ENCODE measurements at regions not wholly inside any gene's neighbourhood (a gene's known extent, or its start where the extent isn't known, plus 50 kb on each side); places are given as distances from the start of the nearest gene placed in this dataset.

DNA sequence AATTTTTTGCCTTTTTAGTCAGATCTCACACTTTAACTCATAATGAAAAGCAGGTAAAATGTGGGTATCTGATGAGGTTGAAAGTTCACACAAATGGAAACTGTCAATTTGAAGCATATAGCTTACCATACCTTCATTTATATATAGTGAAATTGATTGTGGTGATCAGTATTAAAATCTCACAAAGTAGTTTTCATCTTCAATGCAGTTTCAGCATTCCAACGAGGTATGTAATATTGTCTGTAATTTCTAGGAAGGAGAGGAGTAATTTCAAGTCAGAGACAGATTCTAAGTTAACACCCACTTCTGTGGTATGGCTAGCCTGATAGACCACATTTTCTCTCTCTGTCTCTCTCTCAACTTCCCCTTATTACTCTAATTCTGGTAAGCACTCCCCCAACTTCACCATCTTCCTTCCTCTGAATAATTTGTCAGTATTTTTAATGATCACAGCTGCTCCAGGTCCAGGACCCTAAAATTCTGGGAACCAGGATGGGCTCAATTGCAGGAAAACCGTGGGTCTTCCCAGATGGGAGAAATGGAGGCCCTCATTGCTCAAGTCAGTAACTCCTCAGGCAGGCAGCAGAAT, 455.7 kb downstream of the FGF9 start:
- Histone ChIP-seq H3K4me1 (ENCODE audit: control insufficient read depth in 1 of 2, insufficient read depth in 2 of 2, low read length in 2 of 2) (no peaks in the 10 kb centered on the region), H3K9ac (ENCODE audit: low read length) (no peak overlapping the region), H2AFZ (ENCODE audit: low read depth, low read length, poor library complexity, severe bottlenecking) (no peak overlapping the region), H3K27ac (ENCODE audit: low read depth, low read length) (no peak overlapping the region), H3K9me3 (ENCODE audit: control insufficient read depth in 1 of 2, insufficient read depth in 1 of 2, low read depth in 1 of 2, low read length in 2 of 2) (no peaks in the 10 kb centered on the region), H4K20me1 (ENCODE audit: insufficient read depth) (no peaks in the 10 kb centered on the region), H3K79me2 (ENCODE audit: insufficient read depth, low read length) (no peaks in the 10 kb centered on the region), H3K9me2 (ENCODE audit: insufficient read depth) (no peaks in the 10 kb centered on the region), H3K4me2 (ENCODE audit: low read length) (no peak overlapping the region), H3K4me3 (replicated peaks in 1 of 2; ENCODE audit: low read depth in 1 of 2, low read length in 2 of 2) (no peak overlapping the region), H3K36me3 (ENCODE audit: control insufficient read depth in 1 of 2, insufficient read depth in 2 of 2, low read length in 2 of 2) (no peaks in the 10 kb centered on the region), H3K27me3 (ENCODE audit: insufficient read depth, low read length) (no peaks in the 10 kb centered on the region)
- BruUV-seq (replicated peaks): no TSS peak
- no peak for TF ChIP-seq CTCF (IDR thresholded peaks at IDR 0.05 in 2 of 3, conservative IDR thresholded peaks at IDR 0.05 in 1 of 3; ENCODE audit: borderline replicate concordance in 1 of 3, insufficient read depth in 1 of 3, low read depth in 2 of 3, low read length in 2 of 3)
- intact Hi-C loops (cut with micrococcal nuclease): no loop called here
- RAD21 ChIA-PET (ENCODE audit: low non-redundant PET in 1 of 2, low total read pairs in 2 of 2, uncharacterized antibody in 2 of 2, unreplicated experiment in 2 of 2): no interaction called here
- CTCF ChIA-PET: no interaction called here
- ATAC-seq: no peak
- no peak for DNase-seq (ENCODE audit: low read depth, low spot score)
- POLR2A ChIA-PET: no interaction called here

DNA sequence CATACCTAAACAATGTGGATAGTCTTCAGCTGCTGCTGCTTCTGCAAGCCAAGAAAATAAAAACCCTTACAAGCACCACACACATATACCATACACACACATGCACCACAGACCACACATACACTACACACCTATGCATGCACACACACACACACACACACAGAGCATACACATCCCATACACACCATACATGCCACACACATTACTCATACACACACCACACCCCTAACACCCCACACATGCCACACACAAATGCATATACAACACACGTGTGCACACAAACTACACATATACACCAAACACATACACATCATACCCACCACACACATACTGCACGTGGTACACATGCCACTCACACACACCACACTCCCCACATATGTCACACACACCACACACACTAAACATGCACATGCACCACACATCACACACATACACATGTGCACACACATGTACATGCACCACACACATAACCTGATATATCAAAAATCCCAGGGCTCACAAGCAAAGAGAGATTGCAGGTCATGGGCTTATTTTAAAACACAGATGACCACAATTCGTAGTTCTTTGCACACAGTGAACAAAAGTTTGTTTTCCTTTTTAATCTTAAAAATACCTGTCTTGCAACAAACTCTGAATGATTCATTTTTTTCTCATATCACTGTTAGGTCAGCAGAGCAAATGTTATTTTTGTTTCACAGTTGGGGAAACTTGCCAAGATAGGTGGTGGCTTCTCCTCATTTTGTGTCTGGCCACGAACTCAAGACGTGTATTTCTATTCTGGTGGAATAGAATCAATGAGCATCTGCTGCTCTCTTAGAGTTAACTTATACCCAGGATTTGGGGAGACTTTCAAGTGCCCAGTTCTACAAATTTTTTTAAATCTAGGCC, 456.6 kb downstream of the FGF9 start:
- H3K9ac ChIP-seq (ENCODE audit: low read length): no peak overlapping the region
- no peaks in the 10 kb centered on the region for H4K20me1 ChIP-seq (ENCODE audit: insufficient read depth)
- ATAC-seq (no peak), DNase-seq (ENCODE audit: low read depth, low spot score) (no peak)
- CTCF ChIA-PET: no interaction called here
- H3K27me3 ChIP-seq (ENCODE audit: insufficient read depth, low read length): no peaks in the 10 kb centered on the region
- no peak overlapping the region for H3K27ac ChIP-seq (ENCODE audit: low read depth, low read length)
- H2AFZ ChIP-seq (ENCODE audit: low read depth, low read length, poor library complexity, severe bottlenecking): no peak overlapping the region
- RAD21 ChIA-PET (ENCODE audit: low non-redundant PET in 1 of 2, low total read pairs in 2 of 2, uncharacterized antibody in 2 of 2, unreplicated experiment in 2 of 2): no interaction called here
- no peak overlapping the region for H3K4me3 ChIP-seq (replicated peaks in 1 of 2; ENCODE audit: low read depth in 1 of 2, low read length in 2 of 2)
- no peak overlapping the region for H3K4me2 ChIP-seq (ENCODE audit: low read length)
- no peaks in the 10 kb centered on the region for H3K4me1 ChIP-seq (ENCODE audit: control insufficient read depth in 1 of 2, insufficient read depth in 2 of 2, low read length in 2 of 2)
- no peaks in the 10 kb centered on the region for H3K9me2 ChIP-seq (ENCODE audit: insufficient read depth)
- TF ChIP-seq YY1 (IDR thresholded peaks at IDR 0.05; ENCODE audit: extremely low read depth, insufficient replicate concordance, low read depth, low read length) (no peak), POLR2A (IDR thresholded peaks at IDR 0.05; ENCODE audit: borderline replicate concordance, extremely low read depth, insufficient read depth, insufficient read length) (no peak), CBX3 (IDR thresholded peaks at IDR 0.05; ENCODE audit: low read depth) (no peak), SP1 (IDR thresholded peaks at IDR 0.05; ENCODE audit: low read depth) (no peak), POLR2AphosphoS5 (IDR thresholded peaks at IDR 0.05; ENCODE audit: low read depth, low read length) (no peak), TCF7L2 (IDR thresholded peaks at IDR 0.05; ENCODE audit: borderline replicate concordance, extremely low read depth, insufficient read depth, insufficient read length) (no peak), EZH2 (IDR thresholded peaks at IDR 0.05) (no peak)
- TF ChIP-seq, protein P1, sequence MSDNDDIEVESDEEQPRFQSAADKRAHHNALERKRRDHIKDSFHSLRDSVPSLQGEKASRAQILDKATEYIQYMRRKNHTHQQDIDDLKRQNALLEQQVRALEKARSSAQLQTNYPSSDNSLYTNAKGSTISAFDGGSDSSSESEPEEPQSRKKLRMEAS (IDR thresholded peaks at IDR 0.05): no peak
- intact Hi-C loops (cut with micrococcal nuclease): no loop called here
- H3K9me3 ChIP-seq (ENCODE audit: control insufficient read depth in 1 of 2, insufficient read depth in 1 of 2, low read depth in 1 of 2, low read length in 2 of 2): no peaks in the 10 kb centered on the region
- POLR2A ChIA-PET: no interaction called here
- no peaks in the 10 kb centered on the region for H3K79me2 ChIP-seq (ENCODE audit: insufficient read depth, low read length)
- H3K36me3 ChIP-seq (ENCODE audit: control insufficient read depth in 1 of 2, insufficient read depth in 2 of 2, low read length in 2 of 2): no peaks in the 10 kb centered on the region
- BruUV-seq (replicated peaks): no TSS peak

All from HCT116 (cell line).